ENCODE measurements at regions not wholly inside any gene's neighbourhood (a gene's known extent, or its start where the extent isn't known, plus 50 kb on each side); places are given as distances from the start of the nearest gene placed in this dataset.

- no peak overlapping the region for H3K4me3 ChIP-seq
- H3K9me3 ChIP-seq, result no peaks in the 10 kb centered on the region
- peaks cover 0 to 4% of the 10 kb centered on the region in 2 donors for H3K4me1 ChIP-seq
- ATAC-seq (no peak), DNase-seq (no peak)
- no peaks in the 10 kb centered on the region for H3K27me3 ChIP-seq
- intact Hi-C loops (cut with DNase I), result no loop called here
- TF ChIP-seq CTCF (IDR thresholded peaks at IDR 0.05), result no peak
- no peak overlapping the region for H3K27ac ChIP-seq
- H3K36me3 ChIP-seq, result no peaks in the 10 kb centered on the region
Observed at GRCh38 chr12:66033151-66033550, 97.4 kb downstream of the LLPH start.

- TF ChIP-seq CTCF (IDR thresholded peaks at IDR 0.05), result no peak
- peaks cover 0 to 4% of the 10 kb centered on the region in 2 donors for H3K4me1 ChIP-seq
- no peaks in the 10 kb centered on the region for H3K36me3 ChIP-seq
- intact Hi-C loops (cut with DNase I), result no loop called here
- H3K4me3 ChIP-seq, result no peak overlapping the region
- no peaks in the 10 kb centered on the region for H3K27me3 ChIP-seq
- DNase-seq (no peak), ATAC-seq (no peak)
- no peak overlapping the region for H3K27ac ChIP-seq
- H3K9me3 ChIP-seq, result no peaks in the 10 kb centered on the region
Observed at GRCh38 chr12:66032739-66033138, 97.8 kb downstream of the LLPH start.

DNA sequence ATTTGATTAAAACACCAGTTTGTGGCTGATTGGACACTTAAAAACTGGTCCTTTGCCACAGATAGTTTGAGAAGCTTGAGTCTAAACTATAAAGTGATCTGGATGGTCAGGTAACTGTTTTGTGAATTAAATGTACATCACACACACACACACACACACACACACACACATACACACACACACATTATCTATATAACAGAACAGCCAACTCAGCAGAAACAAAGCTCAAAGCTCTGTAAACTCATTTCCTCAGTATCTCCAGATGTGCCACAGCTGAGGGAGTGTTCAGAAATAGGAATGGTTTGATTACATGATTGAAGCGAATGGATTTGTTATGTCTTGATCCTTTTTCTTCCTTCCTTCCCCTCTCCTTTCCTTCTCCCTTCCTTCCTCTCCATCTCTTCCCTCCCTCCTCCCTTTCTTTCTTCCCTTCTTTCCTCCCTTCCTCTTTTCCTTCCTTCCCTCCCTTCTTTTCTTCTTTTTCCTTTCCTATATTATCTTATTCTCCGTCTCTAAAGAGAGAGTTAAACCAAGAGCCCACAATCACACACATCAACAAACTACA is 100.3 kb downstream of the LLPH start:
- intact Hi-C loops (cut with DNase I), result no loop called here
- no peak for DNase-seq
- no peak for ATAC-seq

DNA sequence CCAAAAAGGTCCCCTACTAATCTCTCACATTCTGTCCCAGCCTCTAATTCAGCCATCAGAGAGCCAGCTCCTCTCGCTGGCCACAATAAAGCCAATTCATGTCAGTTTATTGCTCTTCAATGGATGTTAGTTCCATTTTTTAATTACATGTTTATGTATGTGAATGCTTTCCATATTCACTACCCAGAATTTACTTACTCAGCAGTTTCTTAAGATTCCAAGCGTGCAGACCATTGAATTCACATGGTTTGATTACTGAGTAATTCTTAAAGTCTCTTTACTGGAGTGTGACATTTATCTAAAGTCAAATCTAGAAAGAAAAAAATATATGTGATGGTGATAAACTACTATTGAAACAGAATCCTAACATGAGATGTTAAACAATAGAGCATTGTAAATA is 102.2 kb downstream of the LLPH start:
- ATAC-seq (no peak), DNase-seq (no peak)
- H3K4me3 ChIP-seq, result no peak overlapping the region
- no peaks in the 10 kb centered on the region for H3K27me3 ChIP-seq
- H3K27ac ChIP-seq, result no peak overlapping the region
- intact Hi-C loops (cut with DNase I), result no loop called here
- TF ChIP-seq CTCF (IDR thresholded peaks at IDR 0.05), result no peak
- no peaks in the 10 kb centered on the region for H3K36me3 ChIP-seq
- H3K9me3 ChIP-seq, result no peaks in the 10 kb centered on the region
- no peaks in the 10 kb centered on the region for H3K4me1 ChIP-seq

More for the DNA sequence above, 100.3 kb downstream of the LLPH start:
- Histone ChIP-seq H3K4me3 (no peak overlapping the region), H3K27ac (no peak overlapping the region), H3K9me3 (no peaks in the 10 kb centered on the region), H3K27me3 (no peaks in the 10 kb centered on the region), H3K4me1 (no peaks in the 10 kb centered on the region), H3K36me3 (no peaks in the 10 kb centered on the region)
- no peak for TF ChIP-seq CTCF (IDR thresholded peaks at IDR 0.05)

GRCh38 chr12:66025477-66025876 is 105.1 kb downstream of the LLPH start:
- Histone ChIP-seq H3K4me3 (no peak overlapping the region), H3K4me1 (no peaks in the 10 kb centered on the region), H3K9me3 (no peaks in the 10 kb centered on the region), H3K27me3 (no peaks in the 10 kb centered on the region), H3K36me3 (no peaks in the 10 kb centered on the region), H3K27ac (no peak overlapping the region)
- ATAC-seq (peak; percentile 47), DNase-seq (no peak)
- intact Hi-C loops (cut with DNase I), result no loop called here
- no peak for TF ChIP-seq CTCF (IDR thresholded peaks at IDR 0.05)

All from left lung (tissue), 4 donors.